H1 (cell line): ENCODE measurements at regions not wholly inside any gene's neighbourhood (a gene's known extent, or its start where the extent isn't known, plus 50 kb on each side); places are given as distances from the start of the nearest gene placed in this dataset.

Source experiments
- CTCF ChIA-PET: fragments of 300-600 bp; sonication (Branson Sonifier 250); formaldehyde crosslinking; loops from one replicate; lab custom pipeline; 2021; ENCODE audit not compliant: partially characterized antibody; lab: Charles Lee
- POLR2A ChIA-PET: fragments of 300-600 bp; sonication (Branson Sonifier 250); formaldehyde crosslinking; loops from one replicate; lab custom pipeline; 2021; ENCODE audit warnings: inconsistent platforms; ENCODE audit not compliant: partially characterized antibody; lab: Charles Lee
- DNase-seq, 2 experiments: peaks; one replicate each; pipeline versions ENCODE4 v3.0.0 to v3.0.0-alpha.2; 2010 to 2022; ENCODE audit warnings: low spot score in 2 of 2, low read depth in 1 of 2, mixed read lengths in 1 of 2
- FAIRE-seq: peaks from 2 replicates; lab custom pipeline; 2011; peaks lifted over from hg19 to GRCh38; lab: Jason Lieb, UNC
- H2AFZ ChIP-seq: 2 replicates; pipeline ENCODE4 v1.8.1; 2012; ENCODE audit warnings: low read length, inconsistent platforms
- H2AK5ac ChIP-seq: 2 replicates; pipeline ENCODE4 v1.6.1; 2013; ENCODE audit warnings: low read depth, low read length
- H2BK120ac ChIP-seq: replicated peaks from 2 replicates; pipeline ENCODE3; 2013; ENCODE audit warnings: low read depth, low read length, inconsistent platforms
- H2BK12ac ChIP-seq: 2 replicates; pipeline ENCODE4 v1.6.1; 2013; ENCODE audit warnings: low read depth, low read length
- H2BK15ac ChIP-seq: 2 replicates; pipeline ENCODE4 v1.6.1; 2013; ENCODE audit warnings: low read length
- H2BK20ac ChIP-seq: 2 replicates; pipeline ENCODE4 v1.6.1; 2013; ENCODE audit warnings: low read length
- H2BK5ac ChIP-seq: 2 replicates; pipeline ENCODE4 v1.6.1; 2013; ENCODE audit warnings: low read depth, low read length
- H3K14ac ChIP-seq: 2 replicates; pipeline ENCODE4 v1.6.1; 2013; ENCODE audit warnings: inconsistent platforms; ENCODE audit not compliant: insufficient read length
- H3K18ac ChIP-seq: 2 replicates; pipeline ENCODE4 v1.6.1; 2013; ENCODE audit warnings: low read length; ENCODE audit errors: extremely low read depth
- H3K23ac ChIP-seq: 2 replicates; pipeline ENCODE4 v1.6.1; 2013; ENCODE audit warnings: inconsistent platforms; ENCODE audit not compliant: insufficient read length
- H3K23me2 ChIP-seq: 2 replicates; pipeline ENCODE4 v1.6.1; 2013; ENCODE audit warnings: low read depth, low read length
- H3K27ac ChIP-seq: 2 replicates; pipeline ENCODE4 v1.6.1; 2011; ENCODE audit warnings: low read depth, low read length, inconsistent platforms
- H3K27me3 ChIP-seq, 4 experiments: replicated peaks in 1 of 4; 1 replicate in 1 of 4; 2 replicates in 3 of 4; pipeline versions ENCODE4 v1.6.1 to v1.8.1; 2011 to 2013; ENCODE audit warnings: low read length in 3 of 4, mild to moderate bottlenecking in 3 of 4, inconsistent platforms in 2 of 4, mixed read lengths in 2 of 4, moderate library complexity in 1 of 4; ENCODE audit not compliant: control insufficient read depth in 3 of 4, insufficient read depth in 3 of 4; ENCODE audit errors: extremely low read depth in 1 of 4
- H3K36me3 ChIP-seq, 4 experiments: 2 replicates each; pipeline versions ENCODE4 v1.6.1 to v1.8.1; 2011 to 2013; ENCODE audit warnings: mild to moderate bottlenecking in 4 of 4, low read length in 3 of 4, moderate library complexity in 2 of 4, control low read depth in 1 of 4, inconsistent platforms in 1 of 4; ENCODE audit not compliant: insufficient read depth in 4 of 4, control insufficient read depth in 2 of 4
- H3K4ac ChIP-seq: replicated peaks from 2 replicates; pipeline ENCODE3; 2013; ENCODE audit warnings: low read length, low read depth, mixed read lengths, inconsistent platforms; ENCODE audit not compliant: insufficient read length
- H3K4me1 ChIP-seq, 4 experiments: replicated peaks in 1 of 4; 1 replicate in 1 of 4; 2 replicates in 3 of 4; pipeline versions ENCODE4 v1.6.1 to v1.8.1; 2011 to 2013; ENCODE audit warnings: low read length in 3 of 4, inconsistent platforms in 2 of 4, mixed read lengths in 1 of 4; ENCODE audit not compliant: insufficient read depth in 4 of 4, control insufficient read depth in 3 of 4
- H3K4me2 ChIP-seq, 2 experiments: 2 replicates each; pipeline versions ENCODE4 v1.6.1 to v1.8.1; 2011 to 2013; ENCODE audit warnings: low read depth in 2 of 2, low read length in 2 of 2, control low read depth in 1 of 2, inconsistent platforms in 1 of 2, mild to moderate bottlenecking in 1 of 2; ENCODE audit not compliant: insufficient read depth in 1 of 2
- H3K4me3 ChIP-seq, 4 experiments: fragments of 200-600, 300-600 bp in 1 of 4; sonication (generic), shearing (Covaris generic), sonication (Bioruptor Twin) in 1 of 4; 2 replicates each; pipeline versions ENCODE4 v1.5.1 to v1.8.1; 2011 to 2016; ENCODE audit warnings: low read length in 4 of 4, low read depth in 3 of 4, control low read depth in 2 of 4, inconsistent platforms in 2 of 4, mild to moderate bottlenecking in 2 of 4, mixed read lengths in 1 of 4, moderate library complexity in 1 of 4; ENCODE audit not compliant: insufficient read depth in 2 of 4; ENCODE audit errors: extremely low read depth in 1 of 4
- H3K56ac ChIP-seq: replicated peaks from 2 replicates; pipeline ENCODE3; 2013; ENCODE audit warnings: low read depth, mild to moderate bottlenecking, mixed read lengths, low read length, inconsistent platforms; ENCODE audit not compliant: insufficient read length
- H3K79me1 ChIP-seq: 2 replicates; pipeline ENCODE4 v1.6.1; 2013; ENCODE audit warnings: low read depth, low read length, control low read depth
- H3K79me2 ChIP-seq, 2 experiments: 2 replicates each; pipeline versions ENCODE4 v1.6.1 to v1.8.1; 2012 to 2013; ENCODE audit warnings: low read length in 2 of 2, mild to moderate bottlenecking in 2 of 2, inconsistent platforms in 1 of 2; ENCODE audit not compliant: insufficient read depth in 2 of 2, control insufficient read depth in 1 of 2
- H3K9ac ChIP-seq, 4 experiments: replicated peaks in 1 of 4; 1 replicate in 1 of 4; 2 replicates in 3 of 4; pipeline versions ENCODE4 v1.6.1 to v1.8.1; 2011 to 2013; ENCODE audit warnings: low read depth in 3 of 4, low read length in 3 of 4, control low read depth in 2 of 4, mild to moderate bottlenecking in 2 of 4, moderate library complexity in 2 of 4, inconsistent platforms in 1 of 4; ENCODE audit errors: extremely low read depth in 1 of 4
- H3K9me3 ChIP-seq, 2 experiments: 2 replicates each; pipeline versions ENCODE4 v1.6.1 to v1.8.1; 2012 to 2013; ENCODE audit warnings: mild to moderate bottlenecking in 2 of 2, moderate library complexity in 2 of 2, control low read depth in 1 of 2, inconsistent platforms in 1 of 2, low read depth in 1 of 2, low read length in 1 of 2, mixed read lengths in 1 of 2; ENCODE audit not compliant: insufficient read depth in 2 of 2
- H4K20me1 ChIP-seq, 2 experiments: replicated peaks in 1 of 2; 2 replicates each; pipeline versions ENCODE3 to v1.8.1; 2011 to 2013; ENCODE audit warnings: inconsistent platforms in 2 of 2, low read length in 2 of 2, mild to moderate bottlenecking in 1 of 2; ENCODE audit not compliant: insufficient read depth in 2 of 2, control insufficient read depth in 1 of 2
- H4K5ac ChIP-seq: 2 replicates; pipeline ENCODE4 v1.6.1; 2013; ENCODE audit warnings: low read length, low read depth, mixed read lengths, inconsistent platforms; ENCODE audit not compliant: insufficient read length
- H4K8ac ChIP-seq: 2 replicates; pipeline ENCODE4 v1.8.0; 2013; ENCODE audit warnings: mild to moderate bottlenecking, moderate library complexity, low read length, inconsistent platforms; ENCODE audit not compliant: insufficient read depth; ENCODE audit errors: extremely low read depth
- H4K91ac ChIP-seq: replicated peaks from 2 replicates; pipeline ENCODE3; 2013; ENCODE audit warnings: low read length, mixed read lengths, inconsistent platforms; ENCODE audit not compliant: insufficient read length
- BACH1 ChIP-seq: IDR thresholded peaks from 2 replicates; pipeline ENCODE4 v1.6.1; 2012; ENCODE audit warnings: low read length, improper control_type of control experiment
- CREB1 ChIP-seq: IDR thresholded peaks from 2 replicates; pipeline ENCODE4 v1.6.1; 2012; ENCODE audit warnings: inconsistent platforms
- CTCF ChIP-seq, 3 experiments: IDR thresholded peaks; 1 replicate in 2 of 3; 2 replicates in 1 of 3; pipeline versions ENCODE4 v1.5.1 to v1.6.1; 2011; ENCODE audit warnings: low read length in 3 of 3, mild to moderate bottlenecking in 3 of 3, inconsistent platforms in 2 of 3, low read depth in 1 of 3, moderate library complexity in 1 of 3; ENCODE audit not compliant: insufficient read depth in 1 of 3; ENCODE audit errors: control extremely low read depth in 1 of 3
- EZH2 ChIP-seq: fragments of 200-600 bp; sonication (generic); IDR thresholded peaks from 2 replicates; pipeline ENCODE4 v1.7.1; 2012; ENCODE audit warnings: low read depth, mild to moderate bottlenecking, moderate library complexity, low read length, inconsistent platforms; ENCODE audit not compliant: severe bottlenecking
- GABPA ChIP-seq: IDR thresholded peaks from 2 replicates; pipeline ENCODE4 v1.6.1; 2011; ENCODE audit warnings: mild to moderate bottlenecking, low read length, moderate library complexity, borderline replicate concordance; ENCODE audit not compliant: insufficient read depth
- TAF1 ChIP-seq: IDR thresholded peaks from 2 replicates; pipeline ENCODE4 v1.6.1; 2011; ENCODE audit warnings: mild to moderate bottlenecking, low read depth, low read length
- TBP ChIP-seq: IDR thresholded peaks from 2 replicates; pipeline ENCODE4 v1.6.1; 2011; ENCODE audit warnings: low read depth, low read length, improper control_type of control experiment
- TCF12 ChIP-seq: IDR thresholded peaks from 2 replicates; pipeline ENCODE4 v1.6.1; 2011; ENCODE audit warnings: low read depth, mild to moderate bottlenecking, low read length
- USF2 ChIP-seq: IDR thresholded peaks from 2 replicates; pipeline ENCODE4 v1.6.1; 2011; ENCODE audit warnings: low read length, improper control_type of control experiment
- WGBS, 2 experiments: shearing (Covaris generic) in 1 of 2; methylation state at CpG; one replicate each; pipeline versions ENCODE4 v1.1.6 to v1.1.7; 2013 to 2015; ENCODE audit warnings: low lambda C conversion rate in 2 of 2, mixed read lengths in 2 of 2, inconsistent platforms in 1 of 2, low coverage in 1 of 2, missing lambda C conversion rate in 1 of 2; ENCODE audit not compliant: insufficient replicate concordance in 2 of 2, insufficient coverage in 1 of 2, insufficient read length in 1 of 2; ENCODE audit errors: extremely low coverage in 1 of 2, missing lambda C conversion rate in 1 of 2; 5-methylcytosine and 5-hydroxymethylcytosine counted together

GRCh38 chr1:30043256-30043655 is 680.1 kb downstream of the MATN1 start:
- 89% methylated on average over 2 of the region's 2 CpGs; no CpG with 5 or more reads in 1 of the 2 experiments for WGBS, 2 experiments
- H3K23me2 ChIP-seq = no peaks in the 10 kb centered on the region
- no peak overlapping the region for H3K56ac ChIP-seq
- no peak overlapping the region for H2BK120ac ChIP-seq
- no peak overlapping the region for H3K4me2 ChIP-seq
- H3K27me3 ChIP-seq = no peaks in the 10 kb centered on the region
- H2BK12ac ChIP-seq = no peak overlapping the region
- no peak for FAIRE-seq
- peak overlapping the region; percentile 14; the same call in 1 of the 2 replicates for H4K8ac ChIP-seq
- H3K18ac ChIP-seq = no peak overlapping the region
- H4K20me1 ChIP-seq = no peaks in the 10 kb centered on the region
- POLR2A ChIA-PET = no interaction called here
- TF ChIP-seq TBP (no peak), CTCF (IDR thresholded peaks at IDR 0.05; ENCODE audit: control extremely low read depth in 1 of 3, insufficient read depth in 1 of 3, low read depth in 1 of 3, low read length in 3 of 3) (no peak), EZH2 (no peak), CREB1 (no peak), TCF12 (no peak), USF2 (no peak), GABPA (no peak), TAF1 (no peak), BACH1 (no peak)
- TF ChIP-seq, all 59 proteins: peak for 0
- Histone ChIP-seq H3K4me3 (no peak overlapping the region), H2AK5ac (no peak overlapping the region), H3K9me3 (peaks cover 5 to 8% of the 10 kb centered on the region in 2 experiments; a peak in 1 of 4 replicates), H3K14ac (no peak overlapping the region), H2AFZ (no peak overlapping the region), H3K4ac (no peak overlapping the region), H3K27ac (no peak overlapping the region), H2BK15ac (no peak overlapping the region), H2BK5ac (no peak overlapping the region), H2BK20ac (no peak overlapping the region), H3K4me1 (peaks cover 0 to 3% (median 0%) of the 10 kb centered on the region in 4 experiments; a peak in 1 of 7 replicates), H4K91ac (no peak overlapping the region), H3K23ac (no peak overlapping the region), H3K79me1 (no peaks in the 10 kb centered on the region), H4K5ac (no peak overlapping the region), H3K9ac (no peak overlapping the region), H3K79me2 (no peaks in the 10 kb centered on the region), H3K36me3 (no peaks in the 10 kb centered on the region)
- CTCF ChIA-PET = interaction anchor here (0.8 to 1.5 kb wide), 4 partner anchors 13 to 279 kb away, joined by 3 to 5 read pairs (median 3); no protein-coding TSS in a partner anchor
- DNase-seq = peak in 1 of 2 experiments; percentile 22
